ENCODE measurements at regions not wholly inside any gene's neighbourhood (a gene's known extent, or its start where the extent isn't known, plus 50 kb on each side); places are given as distances from the start of the nearest gene placed in this dataset.
A peak's percentile ranks its signal among the peaks of the same experiment; 100 is the strongest.
"Not testable (repeated sequence)": the region's sequence is repeated elsewhere in the genome, so short reads cannot be mapped to it uniquely, and the experiment has no call there.

- no peak for DNase-seq (ENCODE audit: low read depth)
- TF ChIP-seq CTCF (IDR thresholded peaks at IDR 0.05; ENCODE audit: control insufficient read depth, insufficient read depth, low read depth, low read length, missing control alignments) = peak; percentile 76
- H3K4me3 ChIP-seq (ENCODE audit: control insufficient read depth, low read depth, low read length) = peak overlapping the region; percentile 85; the same call in 1 of the 2 replicates
Measured at GRCh38 chr7:149625340-149625946, 127.8 kb upstream of the ZNF746 start.

GRCh38 chr7:149624419-149625339 is 127.1 kb upstream of the ZNF746 start:
- peak; percentile 71 for TF ChIP-seq CTCF (IDR thresholded peaks at IDR 0.05; ENCODE audit: control insufficient read depth, insufficient read depth, low read depth, low read length, missing control alignments)
- DNase-seq (ENCODE audit: low read depth) = peak; percentile 61
- H3K4me3 ChIP-seq (ENCODE audit: control insufficient read depth, low read depth, low read length) = peak overlapping the region; percentile 85

- H3K4me3 ChIP-seq (ENCODE audit: control insufficient read depth, low read depth, low read length) = peak overlapping the region; percentile 85
- TF ChIP-seq CTCF (IDR thresholded peaks at IDR 0.05; ENCODE audit: control insufficient read depth, insufficient read depth, low read depth, low read length, missing control alignments) = no peak
- DNase-seq (ENCODE audit: low read depth) = no peak
Measured at GRCh38 chr7:149624006-149624405, 126.4 kb upstream of the ZNF746 start.

- H3K4me3 ChIP-seq (ENCODE audit: control insufficient read depth, low read depth, low read length) = peak overlapping the region; percentile 85
- DNase-seq (ENCODE audit: low read depth) = not testable (repeated sequence)
Measured at GRCh38 chr7:149623262-149623997, 125.8 kb upstream of the ZNF746 start.

- TF ChIP-seq CTCF (IDR thresholded peaks at IDR 0.05; ENCODE audit: control insufficient read depth, insufficient read depth, low read depth, low read length, missing control alignments) = no peak
- no peak for DNase-seq (ENCODE audit: low read depth)
- peak overlapping the region; percentile 85 for H3K4me3 ChIP-seq (ENCODE audit: control insufficient read depth, low read depth, low read length)
Measured at GRCh38 chr7:149622444-149623210, 125.0 kb upstream of the ZNF746 start.

- TF ChIP-seq CTCF (IDR thresholded peaks at IDR 0.05; ENCODE audit: control insufficient read depth, insufficient read depth, low read depth, low read length, missing control alignments) = no peak
Measured at GRCh38 chr7:149621776-149622175, 124.2 kb upstream of the ZNF746 start.

More at GRCh38 chr7:149621776-149622175, 124.2 kb upstream of the ZNF746 start:
- DNase-seq (ENCODE audit: low read depth) = no peak
- H3K4me3 ChIP-seq (ENCODE audit: control insufficient read depth, low read depth, low read length) = no peak overlapping the region

Data from AG09309 (cell line).